NCI-H1436 treated with DMSO at 0.1 percent for 48 hours (cell line): ENCODE measurements at regions not wholly inside any gene's neighbourhood (a gene's known extent, or its start where the extent isn't known, plus 50 kb on each side); places are given as distances from the start of the nearest gene placed in this dataset.

ENCODE experiments used
- DNase-seq: peaks from one replicate; lab custom pipeline; 2025; lab: John Stamatoyannopoulos, UW

DNA sequence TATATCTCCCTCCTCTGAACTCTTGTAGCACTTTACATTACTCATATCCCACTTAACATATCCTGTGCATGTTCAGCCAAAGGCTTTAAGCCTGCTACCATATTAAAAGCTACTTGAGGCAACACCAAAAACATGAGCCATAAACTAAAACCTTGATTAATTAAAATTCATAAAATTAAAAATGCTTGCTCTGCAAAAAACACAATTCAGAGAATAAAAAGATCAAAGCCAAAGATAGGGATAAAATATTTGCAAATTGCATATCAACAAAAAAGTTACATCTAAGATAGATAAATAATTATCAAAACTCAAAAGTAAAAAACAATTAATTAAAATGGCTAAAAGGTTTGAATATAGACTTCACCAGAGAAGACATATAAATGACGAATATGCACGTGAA, 495.4 kb upstream of the PIK3C3 start:
- DNase-seq, result no peak

GRCh38 chr18:41458376-41458775, 496.7 kb upstream of the PIK3C3 start:
- DNase-seq, result no peak

- no peak for DNase-seq
These were observed 497.2 kb upstream of the PIK3C3 start for GRCh38 chr18:41457765-41458326.

GRCh38 chr18:41456831-41457230, 498.2 kb upstream of the PIK3C3 start:
- DNase-seq, result no peak

GRCh38 chr18:41449612-41450011, 505.4 kb upstream of the PIK3C3 start:
- DNase-seq, result no peak

DNA sequence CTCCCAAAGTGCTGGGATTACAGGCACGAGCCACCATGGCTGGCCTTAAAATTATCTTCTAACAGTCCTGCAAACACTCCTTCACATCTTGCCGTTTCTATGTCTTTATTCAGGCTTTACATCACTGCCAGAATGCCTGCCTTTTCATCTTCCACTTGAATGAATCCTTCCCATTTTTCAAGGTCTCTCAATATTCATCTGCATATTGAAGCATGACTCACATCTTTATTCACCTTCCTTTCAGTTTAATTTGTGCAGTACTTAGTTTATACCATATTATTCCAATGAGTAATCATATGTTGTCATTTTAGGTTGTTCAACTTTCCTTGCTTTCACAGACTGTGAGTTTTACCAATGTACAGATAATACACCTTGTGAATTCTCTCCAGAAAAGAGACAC, 510.1 kb upstream of the PIK3C3 start:
- DNase-seq, result no peak

GRCh38 chr18:41436772-41437171, 518.3 kb upstream of the PIK3C3 start:
- no peak for DNase-seq

- no peak for DNase-seq
These were observed 536.4 kb upstream of the PIK3C3 start for GRCh38 chr18:41418598-41418997.

- DNase-seq, result no peak
These were observed 539.0 kb upstream of the PIK3C3 start for GRCh38 chr18:41416044-41416443.

- no peak for DNase-seq
These were observed 545.0 kb upstream of the PIK3C3 start for GRCh38 chr18:41410006-41410405.

GRCh38 chr18:41406834-41407233, 548.2 kb upstream of the PIK3C3 start:
- DNase-seq, result no peak

DNA sequence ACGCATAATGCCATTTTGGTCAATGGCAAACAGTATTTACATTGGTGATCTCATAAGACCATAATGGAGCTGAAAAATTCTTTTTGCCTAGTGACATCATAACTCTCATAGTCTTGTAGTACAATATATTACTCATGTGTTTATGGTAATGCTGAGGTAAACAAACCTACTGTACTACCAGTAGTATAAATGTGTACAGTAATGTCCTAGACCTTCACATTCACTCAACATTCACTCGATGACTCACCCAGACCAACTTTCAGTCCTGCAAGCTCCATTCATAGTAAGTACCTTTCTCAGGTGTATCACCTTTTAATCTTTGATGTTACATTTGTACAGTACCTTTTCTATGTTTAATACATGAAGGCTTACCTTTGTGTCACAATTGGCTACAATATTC, 558.2 kb upstream of the PIK3C3 start:
- DNase-seq, result no peak

DNA sequence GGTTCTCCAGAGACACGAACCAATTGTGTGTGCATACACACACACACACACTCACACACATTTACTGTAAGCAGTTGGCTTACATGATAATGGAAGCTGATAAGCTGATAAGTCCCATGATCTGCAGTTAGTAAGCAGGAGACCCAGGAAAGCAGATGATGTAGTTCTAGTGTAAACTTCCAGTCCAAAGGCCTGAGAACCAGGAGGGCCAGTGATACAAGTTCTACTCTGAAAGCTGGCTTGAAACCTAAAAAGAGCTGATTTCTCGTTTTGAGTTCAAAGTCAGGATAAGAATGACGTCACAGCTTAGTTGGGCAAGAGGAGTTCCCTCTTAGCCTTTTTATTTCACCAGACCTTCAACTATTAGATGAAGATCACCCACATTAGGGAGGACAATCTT, 558.8 kb upstream of the PIK3C3 start:
- DNase-seq, result no peak

- no peak for DNase-seq
These were observed 559.3 kb upstream of the PIK3C3 start for GRCh38 chr18:41395695-41396094.

DNA sequence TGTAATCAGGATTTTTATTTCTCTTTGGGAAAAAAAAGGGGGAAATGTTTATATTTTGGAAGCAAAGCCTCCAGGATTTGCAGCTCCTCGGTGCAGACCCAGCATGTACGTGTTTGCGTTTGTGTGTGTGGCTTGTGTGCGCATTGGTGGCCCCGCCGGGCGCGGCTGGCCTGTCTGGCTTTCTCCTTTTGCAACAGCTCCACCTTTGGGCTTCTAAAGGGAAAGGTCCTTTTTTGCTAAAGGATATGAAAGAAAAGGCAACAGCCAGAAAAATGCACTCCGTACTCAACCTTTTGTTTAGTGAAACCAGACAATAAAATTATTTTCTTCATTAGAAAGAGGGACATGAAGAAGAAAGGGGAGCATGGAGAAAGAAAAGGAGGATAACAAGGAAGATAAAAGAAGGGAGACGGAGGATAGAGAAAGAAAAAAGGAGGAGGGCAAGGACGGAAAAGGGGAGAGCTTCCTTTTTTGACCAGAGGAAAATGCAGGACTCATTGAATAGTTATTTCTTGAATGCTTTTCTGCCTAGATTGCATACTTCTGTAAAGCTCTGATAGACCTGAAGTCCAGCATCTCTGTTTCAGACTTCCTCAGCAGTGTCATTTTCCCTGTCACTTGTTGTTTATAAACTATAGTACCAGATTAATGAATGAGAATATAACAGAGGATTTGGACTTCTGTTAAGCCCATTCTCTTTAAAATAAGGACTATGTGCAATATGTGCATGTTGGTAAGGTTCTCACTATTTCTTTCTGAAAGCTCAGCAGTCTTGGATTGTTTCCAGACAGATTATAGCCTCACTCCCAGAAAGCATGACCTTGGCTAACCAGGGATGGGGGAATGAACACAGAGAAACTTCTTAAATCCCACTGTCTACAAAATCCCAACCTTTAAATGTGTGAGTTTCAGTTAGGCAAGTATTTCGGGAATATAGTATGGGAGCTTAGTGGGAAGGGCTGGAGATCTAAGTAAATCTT, 563.1 kb upstream of the PIK3C3 start:
- peak; percentile 79 for DNase-seq

DNA sequence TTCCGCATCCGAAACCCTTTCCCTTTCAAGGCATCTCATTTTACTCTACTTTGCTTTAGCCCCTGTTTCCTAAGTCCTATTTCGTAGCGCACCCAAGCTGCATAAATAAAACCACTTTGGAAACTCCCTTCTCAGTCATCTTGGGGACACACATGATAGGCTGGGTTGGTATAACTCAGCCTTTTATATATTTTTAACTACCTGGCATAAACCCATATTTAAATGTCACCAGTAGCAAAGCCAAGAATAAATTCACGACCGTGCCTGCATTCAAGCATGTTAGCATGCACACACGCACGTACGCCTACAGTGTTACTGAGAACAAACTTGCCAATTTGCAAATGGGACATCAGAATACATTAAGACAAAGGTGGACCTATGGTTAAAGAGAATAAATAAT, 564.7 kb upstream of the PIK3C3 start:
- peak; percentile 59 for DNase-seq

- peak; percentile 60 for DNase-seq
These were observed 576.4 kb upstream of the PIK3C3 start for GRCh38 chr18:41378598-41378997.

DNA sequence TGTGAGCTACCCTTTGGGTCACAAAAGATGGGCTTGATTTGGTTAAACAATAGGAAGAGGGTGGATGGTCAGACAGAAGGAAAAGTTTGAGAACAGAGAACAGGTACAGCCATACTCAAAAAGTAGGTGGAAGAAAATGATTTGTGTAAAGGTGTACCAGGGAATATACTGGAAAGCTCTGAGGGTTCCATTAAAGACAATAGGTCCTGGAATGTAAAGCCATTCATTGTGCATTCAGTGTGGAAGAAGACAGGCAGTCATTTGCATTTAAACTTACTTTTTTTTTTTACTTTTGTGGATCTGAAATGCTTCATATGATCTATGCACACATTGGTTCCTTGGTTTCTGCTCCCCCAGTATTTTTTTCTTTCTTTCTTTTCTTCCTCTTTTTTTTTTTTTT, 581.4 kb upstream of the PIK3C3 start:
- no peak for DNase-seq

DNA sequence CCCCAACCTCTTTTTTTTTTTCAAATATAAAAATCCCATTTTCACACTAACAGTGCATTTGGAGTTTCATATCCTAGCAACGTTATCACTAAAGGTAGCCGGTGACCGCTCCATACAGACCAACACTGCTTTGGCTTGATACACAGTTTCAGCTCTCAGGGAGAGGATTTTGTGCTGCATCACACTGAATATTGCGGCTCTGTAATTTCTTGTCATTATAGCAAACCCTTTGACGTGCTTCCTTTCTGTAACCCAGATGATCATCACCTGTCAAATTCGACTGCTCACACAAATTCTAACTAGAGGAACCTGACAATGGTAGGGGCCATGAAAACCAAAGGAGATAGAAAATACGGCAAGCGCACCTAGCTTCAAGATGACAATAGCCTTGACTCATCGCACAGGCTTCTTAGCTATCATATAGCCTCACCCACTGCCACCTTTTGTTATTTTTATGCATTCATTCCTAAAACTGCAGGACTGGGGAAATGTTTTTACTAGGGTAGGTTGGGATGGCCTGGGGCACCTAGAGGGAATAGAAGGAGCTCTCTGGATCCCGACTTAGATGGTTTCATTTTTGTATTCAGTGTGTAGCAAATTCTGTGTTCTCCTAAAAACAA, 582.9 kb upstream of the PIK3C3 start:
- peak; percentile 57 for DNase-seq

- peak; percentile 57 for DNase-seq
These were observed 583.6 kb upstream of the PIK3C3 start for GRCh38 chr18:41371156-41372045.

- DNase-seq, result no peak
These were observed 584.3 kb upstream of the PIK3C3 start for GRCh38 chr18:41370740-41371139.

GRCh38 chr18:41357708-41358107, 597.3 kb upstream of the PIK3C3 start:
- DNase-seq, result no peak
